KOPT-K1 (cell line): ENCODE measurements at regions not wholly inside any gene's neighbourhood (a gene's known extent, or its start where the extent isn't known, plus 50 kb on each side); places are given as distances from the start of the nearest gene placed in this dataset.

Experiments
- H3K27ac ChIP-seq: fragments of 200-600 bp; sonication (generic); 2 replicates; pipeline ENCODE4 v1.5.1; 2016; ENCODE audit warnings: antibody characterized with exemption, mild to moderate bottlenecking, low read depth, low read length; ENCODE audit not compliant: poor library complexity, severe bottlenecking
- H3K36me3 ChIP-seq: fragments of 200-600 bp; sonication (generic); 2 replicates; pipeline ENCODE4 v1.5.1; 2017; ENCODE audit warnings: antibody characterized with exemption, mild to moderate bottlenecking, low read length, moderate library complexity; ENCODE audit not compliant: insufficient read depth
- H3K9me3 ChIP-seq: fragments of 200-600 bp; sonication (generic); 2 replicates; pipeline ENCODE4 v1.5.1; 2017; ENCODE audit warnings: antibody characterized with exemption, low read length, mild to moderate bottlenecking; ENCODE audit not compliant: insufficient read depth, poor library complexity, severe bottlenecking

DNA sequence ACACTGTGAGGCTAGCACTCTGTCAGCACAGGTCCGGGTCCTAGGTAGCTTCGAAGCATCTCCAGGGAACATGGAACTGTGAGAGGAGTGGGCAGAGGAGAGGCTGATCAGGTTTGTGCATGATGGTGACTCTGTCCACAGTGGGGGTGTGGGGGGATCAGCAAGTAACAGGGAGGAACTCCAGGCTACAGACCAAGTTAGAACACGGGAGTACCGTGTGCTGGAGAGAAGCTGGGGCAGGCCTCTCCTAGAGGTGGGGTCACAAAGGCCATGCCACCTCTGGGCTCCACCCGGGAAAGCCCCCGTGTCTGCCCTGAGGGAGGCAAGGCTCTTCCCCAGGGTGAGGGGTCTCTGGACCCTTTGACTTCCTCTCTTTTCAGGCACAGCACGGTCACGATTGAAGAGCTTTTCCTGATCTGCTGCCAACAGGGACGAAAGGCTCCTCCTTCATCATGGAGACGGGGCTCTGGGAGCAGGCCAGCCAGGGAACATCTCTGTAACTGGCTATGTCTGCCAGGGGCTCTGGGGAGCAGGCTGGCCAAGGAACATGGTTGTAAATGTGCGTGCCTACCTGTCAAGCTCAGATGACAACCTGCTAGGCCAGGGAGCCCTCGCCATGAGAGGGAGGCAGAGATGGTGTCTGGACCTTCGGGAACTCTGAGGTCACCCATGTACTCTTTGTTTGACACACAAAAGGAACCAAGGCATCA, 1476.1 kb downstream of the BRD1 start:
- Histone ChIP-seq H3K36me3 (no peaks in the 10 kb centered on the region), H3K27ac (no peak overlapping the region), H3K9me3 (no peaks in the 10 kb centered on the region)

DNA sequence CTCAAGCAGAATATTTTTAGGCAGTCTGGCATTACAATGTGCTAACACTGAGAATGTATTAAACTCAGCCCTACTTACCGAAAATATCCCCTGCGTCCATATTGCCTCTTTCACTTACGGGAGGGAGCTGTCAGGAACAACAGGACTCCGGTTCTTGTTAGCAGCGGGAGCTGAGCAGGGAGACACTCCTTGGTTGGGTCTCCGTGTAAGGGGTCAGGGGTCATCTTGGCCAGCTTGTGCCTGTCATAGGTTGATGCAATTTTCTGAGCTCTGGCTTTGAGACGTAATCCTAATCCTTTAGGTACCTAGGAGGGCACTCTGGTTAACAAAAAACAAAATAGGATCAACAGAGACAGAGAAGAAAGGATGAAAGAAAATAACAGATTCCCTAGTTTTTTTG, 1477.2 kb downstream of the BRD1 start:
- Histone ChIP-seq H3K9me3 (no peaks in the 10 kb centered on the region), H3K27ac (no peak overlapping the region), H3K36me3 (no peaks in the 10 kb centered on the region)

DNA sequence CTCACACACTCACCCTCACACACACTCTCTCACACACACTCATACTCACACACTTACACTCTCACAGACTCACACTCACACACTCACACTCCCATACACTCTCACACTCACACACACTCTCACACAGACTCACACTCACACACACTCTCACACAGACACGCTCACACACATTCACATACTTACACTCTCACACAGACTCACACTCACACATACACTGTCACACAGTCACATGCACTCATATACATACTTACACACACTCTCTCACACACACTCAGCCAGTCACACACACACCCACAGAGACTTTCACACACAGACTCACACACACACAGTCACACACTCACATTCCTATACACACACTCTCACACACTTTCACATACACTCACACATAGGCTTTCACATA, 1478.8 kb downstream of the BRD1 start:
- H3K36me3 ChIP-seq, result no peaks in the 10 kb centered on the region
- H3K9me3 ChIP-seq, result no peaks in the 10 kb centered on the region
- H3K27ac ChIP-seq, result no peak overlapping the region

DNA sequence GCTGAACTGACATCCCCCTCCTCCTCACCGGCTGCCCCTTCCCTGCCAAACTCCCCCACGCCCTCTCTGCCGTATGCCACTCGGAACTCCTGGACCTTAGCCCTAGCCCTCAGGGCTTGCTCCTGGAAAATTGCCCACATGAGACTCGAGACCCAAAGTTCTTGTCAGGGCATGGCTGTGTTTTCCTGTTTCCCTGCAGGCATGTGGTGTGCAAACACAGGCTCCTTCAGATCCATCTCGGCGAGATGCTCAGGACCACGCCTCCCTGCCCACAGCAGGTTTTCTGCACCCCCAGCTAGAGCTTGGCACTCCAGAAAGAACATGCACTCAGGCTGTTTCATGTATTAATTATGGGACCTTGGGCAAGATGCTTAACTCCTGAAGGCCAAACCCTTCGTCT, 1480.4 kb downstream of the BRD1 start:
- Histone ChIP-seq H3K36me3 (no peaks in the 10 kb centered on the region), H3K27ac (no peak overlapping the region), H3K9me3 (no peaks in the 10 kb centered on the region)

DNA sequence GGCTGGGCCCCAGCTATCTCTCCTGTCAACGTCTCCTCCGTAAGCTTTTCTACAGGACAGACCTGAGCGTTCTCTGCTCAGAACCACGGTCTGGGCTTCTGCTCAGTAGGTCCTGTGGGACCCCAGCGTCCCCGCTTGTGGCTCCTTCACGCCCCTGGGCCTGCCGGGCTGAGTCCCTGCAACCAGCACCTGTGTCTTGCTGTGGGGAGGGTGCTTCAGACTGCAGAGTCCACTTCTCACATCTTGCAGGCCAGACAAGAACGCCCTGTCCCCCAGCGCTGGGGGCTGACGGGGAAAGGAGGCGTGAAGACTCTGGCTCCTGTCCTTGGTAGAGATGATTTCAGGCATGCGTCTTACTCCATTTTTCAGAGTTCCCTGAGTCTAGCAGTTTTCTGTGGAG, 1480.8 kb downstream of the BRD1 start:
- no peaks in the 10 kb centered on the region for H3K9me3 ChIP-seq
- H3K27ac ChIP-seq, result no peak overlapping the region
- no peaks in the 10 kb centered on the region for H3K36me3 ChIP-seq

DNA sequence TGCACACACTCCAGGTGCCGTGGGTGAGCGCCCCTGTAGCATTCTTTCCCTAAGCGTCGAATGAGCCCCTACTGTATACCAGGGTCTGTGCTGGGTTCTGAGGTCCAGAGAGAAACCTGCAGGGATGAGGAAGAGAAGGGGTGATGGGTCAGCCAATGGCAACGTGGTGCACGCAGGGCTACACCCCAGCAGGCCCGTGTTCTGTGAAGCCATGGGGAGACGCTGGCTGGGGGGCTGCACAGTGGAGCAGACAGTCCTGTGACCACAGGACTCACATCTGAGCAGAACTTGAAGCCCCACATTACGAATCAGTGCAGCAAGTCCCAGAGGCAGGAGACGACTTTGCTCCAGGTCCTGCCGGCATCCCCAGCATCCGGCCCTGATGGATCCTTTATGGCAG, 1481.4 kb downstream of the BRD1 start:
- H3K9me3 ChIP-seq, result no peaks in the 10 kb centered on the region
- H3K36me3 ChIP-seq, result no peaks in the 10 kb centered on the region
- no peak overlapping the region for H3K27ac ChIP-seq

DNA sequence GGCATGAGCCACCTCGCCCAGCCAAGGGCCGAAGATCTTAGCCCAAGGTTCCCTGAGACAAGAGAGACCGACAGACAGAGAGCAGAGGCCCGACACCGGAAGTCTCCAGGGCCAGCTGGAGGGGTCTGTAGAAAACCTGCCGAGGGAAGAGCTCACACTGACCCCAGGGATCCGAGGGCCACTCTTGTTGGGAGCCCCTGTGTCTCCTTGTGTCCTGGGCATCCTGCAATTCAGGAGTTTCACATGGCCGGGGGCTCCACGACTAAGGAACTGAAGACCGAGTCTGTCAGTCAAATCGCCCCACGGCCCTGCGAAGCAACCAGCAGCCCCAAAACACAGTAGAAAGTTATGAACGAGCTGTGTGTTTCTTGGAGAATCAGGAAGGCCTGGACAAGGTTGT, 1482.0 kb downstream of the BRD1 start:
- Histone ChIP-seq H3K9me3 (no peaks in the 10 kb centered on the region), H3K27ac (no peak overlapping the region), H3K36me3 (no peaks in the 10 kb centered on the region)

DNA sequence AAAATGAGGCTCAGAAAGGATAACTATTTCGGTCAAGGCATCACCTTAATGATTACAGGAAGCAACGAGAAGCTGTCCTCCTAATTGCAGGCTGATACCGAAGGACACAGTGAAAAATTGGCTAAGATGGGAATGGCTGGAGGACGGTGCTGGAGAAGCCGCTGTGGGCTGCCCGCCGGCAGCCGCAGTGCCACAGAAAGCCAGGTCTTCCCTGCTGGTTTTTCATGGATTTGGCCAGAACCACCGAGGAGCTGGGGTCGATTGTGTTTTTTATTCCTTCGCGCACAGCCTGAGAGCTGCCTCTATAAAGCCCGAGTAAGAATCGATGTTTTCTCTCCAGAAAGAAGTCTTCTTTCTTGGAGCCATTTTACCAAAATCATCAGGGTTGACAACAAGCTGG, 1484.2 kb downstream of the BRD1 start:
- no peaks in the 10 kb centered on the region for H3K36me3 ChIP-seq
- H3K9me3 ChIP-seq, result no peaks in the 10 kb centered on the region
- H3K27ac ChIP-seq, result no peak overlapping the region

DNA sequence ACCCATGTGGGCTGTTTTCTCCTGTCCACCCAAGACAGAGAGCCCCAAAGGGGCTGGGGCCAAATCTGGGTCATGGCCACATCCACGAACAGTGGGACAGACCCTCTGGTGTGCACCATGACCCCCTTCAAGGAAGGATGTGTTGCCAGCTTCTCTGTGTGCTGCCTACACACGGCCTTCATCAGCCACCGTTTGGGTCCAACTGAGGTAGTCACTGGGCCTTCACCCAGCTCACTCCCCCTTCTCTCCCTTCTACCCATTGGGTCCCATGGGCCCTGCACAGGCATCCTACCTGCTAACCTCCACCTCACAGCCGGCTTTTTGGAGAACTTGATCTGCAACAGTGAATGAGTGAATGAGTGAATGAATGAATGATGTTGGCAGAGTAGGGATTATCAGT, 1484.9 kb downstream of the BRD1 start:
- Histone ChIP-seq H3K9me3 (no peaks in the 10 kb centered on the region), H3K36me3 (no peaks in the 10 kb centered on the region), H3K27ac (no peak overlapping the region)

DNA sequence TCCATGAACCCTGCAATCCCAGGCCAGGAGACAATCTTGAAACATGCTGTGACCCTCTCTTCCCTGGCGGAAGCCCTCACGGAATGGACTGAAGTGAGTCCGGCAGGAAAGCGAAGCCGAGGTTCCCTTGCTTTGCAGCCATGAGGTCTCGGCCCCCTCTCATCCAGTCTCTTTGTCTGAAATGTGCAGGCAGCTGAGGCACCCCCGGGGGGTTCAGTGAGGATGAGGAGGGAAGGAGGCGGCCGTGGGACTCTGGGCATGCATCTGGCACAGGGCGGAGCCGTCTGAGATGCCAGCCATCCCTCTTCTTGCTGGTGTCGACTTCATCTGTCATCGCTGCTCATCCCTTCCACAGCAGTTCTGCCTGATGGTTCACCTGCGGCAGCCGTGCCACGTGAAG, 1485.7 kb downstream of the BRD1 start:
- Histone ChIP-seq H3K27ac (no peak overlapping the region), H3K9me3 (no peaks in the 10 kb centered on the region), H3K36me3 (no peaks in the 10 kb centered on the region)

DNA sequence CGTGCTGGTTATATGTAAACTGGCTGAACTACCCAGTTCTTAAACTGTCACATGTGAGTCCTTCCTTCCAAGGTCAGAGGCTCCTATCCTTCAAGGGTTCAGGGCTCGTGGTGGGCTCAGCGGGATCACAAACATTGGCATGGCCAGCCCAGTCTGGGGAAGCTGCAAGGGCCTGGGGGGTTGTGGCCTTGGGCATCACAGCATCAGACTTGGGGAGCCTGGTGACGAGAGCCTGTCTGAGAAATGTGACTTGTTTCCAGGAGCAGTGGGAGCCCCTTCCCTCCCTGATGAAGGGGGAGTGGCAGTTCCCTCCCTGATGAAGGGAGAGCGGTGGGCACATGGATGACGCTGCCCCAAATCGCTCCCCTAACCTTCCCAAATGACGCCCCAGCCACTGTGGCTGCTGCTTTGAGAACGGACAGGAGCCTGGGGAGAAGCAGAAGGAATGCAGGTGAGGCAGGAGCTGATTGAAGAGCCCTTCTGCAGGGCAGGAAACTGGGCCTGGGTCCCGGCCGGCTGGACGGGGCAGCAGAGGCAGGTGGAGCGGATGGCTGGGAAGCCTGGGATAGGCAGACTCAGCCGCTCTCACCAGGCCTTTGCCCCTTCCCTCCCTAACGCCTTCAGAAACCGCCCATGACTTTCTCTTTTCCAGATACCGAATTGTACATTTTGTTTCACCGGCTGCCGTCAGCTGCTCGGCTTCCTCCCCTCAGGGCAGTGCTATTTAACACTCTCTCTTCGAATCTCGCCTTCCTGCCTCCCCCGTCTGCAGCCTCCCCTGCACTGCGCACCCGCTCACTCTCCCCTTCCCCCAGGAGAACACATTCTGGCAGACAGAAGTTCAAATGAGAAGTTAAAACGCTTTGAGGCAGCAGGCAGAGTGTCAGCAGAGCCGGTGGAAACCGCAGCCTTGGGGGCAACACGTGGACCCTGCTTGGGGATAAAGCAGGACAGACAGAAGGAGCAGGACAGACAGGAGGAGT, 1486.7 kb downstream of the BRD1 start:
- Histone ChIP-seq H3K9me3 (no peaks in the 10 kb centered on the region), H3K27ac (no peak overlapping the region), H3K36me3 (no peaks in the 10 kb centered on the region)

DNA sequence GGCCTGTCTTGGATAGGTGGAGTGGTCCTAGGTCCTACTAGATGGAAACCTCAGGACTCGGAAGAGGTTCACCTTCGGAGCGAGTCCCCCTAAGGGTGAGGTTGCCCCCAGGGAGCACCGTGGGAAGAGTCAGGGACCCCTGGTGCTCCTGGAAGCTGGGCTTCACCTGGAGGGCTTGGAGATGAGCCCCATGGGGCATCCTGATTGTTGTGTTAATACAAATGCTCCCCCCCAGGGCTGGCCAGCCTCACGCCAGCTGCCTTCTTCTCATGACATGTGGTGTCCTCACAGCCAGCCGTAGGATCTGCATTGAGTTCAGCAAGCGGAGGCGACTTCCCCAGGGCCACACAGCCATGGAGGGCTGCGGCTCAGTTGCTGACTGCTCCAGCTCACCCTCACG, 1487.5 kb downstream of the BRD1 start:
- Histone ChIP-seq H3K9me3 (no peaks in the 10 kb centered on the region), H3K36me3 (no peaks in the 10 kb centered on the region), H3K27ac (no peak overlapping the region)

DNA sequence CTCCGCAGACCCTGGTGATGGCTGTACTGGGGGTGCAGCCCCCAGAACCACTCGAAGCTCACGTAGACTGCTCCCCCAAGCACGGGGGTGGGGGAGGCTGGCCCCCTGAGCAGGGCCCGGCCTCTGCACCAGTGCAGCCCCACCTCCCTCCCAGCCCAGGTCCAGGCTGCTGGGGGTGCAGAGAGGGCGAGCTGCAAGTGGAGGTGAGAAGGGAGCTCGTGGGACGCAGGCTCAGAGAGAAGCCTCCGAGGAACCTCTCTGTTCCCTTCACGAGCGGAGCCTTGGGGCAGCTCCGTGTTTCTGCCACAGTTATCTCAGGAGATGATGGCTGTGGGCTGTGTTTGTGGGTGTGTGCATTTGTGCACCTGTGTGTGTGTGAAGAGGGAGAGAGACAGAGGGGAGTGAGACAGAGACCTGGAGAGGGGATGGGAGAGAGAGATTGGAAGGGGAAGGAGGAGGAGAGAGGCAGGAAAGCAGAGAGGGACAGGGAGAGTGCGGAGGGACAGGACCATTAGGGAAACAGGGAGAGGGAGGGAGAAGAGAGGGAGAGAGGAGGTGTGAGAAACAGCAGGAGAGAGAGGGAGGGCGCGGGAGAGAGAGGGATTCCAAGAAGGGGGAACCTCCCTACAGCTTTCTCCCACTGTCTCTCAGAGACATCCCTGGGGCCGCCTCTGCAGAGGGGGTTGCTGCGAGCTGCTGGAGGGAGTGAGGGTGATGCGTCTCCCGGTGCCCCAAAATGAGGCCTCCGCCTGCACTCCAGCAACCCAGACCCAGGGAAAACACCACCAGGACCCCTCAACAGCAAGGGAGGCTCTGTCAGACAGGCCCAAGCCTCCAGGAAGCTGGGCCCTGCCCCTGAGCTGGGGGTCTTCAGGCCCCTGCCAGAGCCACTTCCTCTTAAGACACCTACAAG, 1488.6 kb downstream of the BRD1 start:
- no peaks in the 10 kb centered on the region for H3K36me3 ChIP-seq
- H3K27ac ChIP-seq, result no peak overlapping the region
- no peaks in the 10 kb centered on the region for H3K9me3 ChIP-seq

DNA sequence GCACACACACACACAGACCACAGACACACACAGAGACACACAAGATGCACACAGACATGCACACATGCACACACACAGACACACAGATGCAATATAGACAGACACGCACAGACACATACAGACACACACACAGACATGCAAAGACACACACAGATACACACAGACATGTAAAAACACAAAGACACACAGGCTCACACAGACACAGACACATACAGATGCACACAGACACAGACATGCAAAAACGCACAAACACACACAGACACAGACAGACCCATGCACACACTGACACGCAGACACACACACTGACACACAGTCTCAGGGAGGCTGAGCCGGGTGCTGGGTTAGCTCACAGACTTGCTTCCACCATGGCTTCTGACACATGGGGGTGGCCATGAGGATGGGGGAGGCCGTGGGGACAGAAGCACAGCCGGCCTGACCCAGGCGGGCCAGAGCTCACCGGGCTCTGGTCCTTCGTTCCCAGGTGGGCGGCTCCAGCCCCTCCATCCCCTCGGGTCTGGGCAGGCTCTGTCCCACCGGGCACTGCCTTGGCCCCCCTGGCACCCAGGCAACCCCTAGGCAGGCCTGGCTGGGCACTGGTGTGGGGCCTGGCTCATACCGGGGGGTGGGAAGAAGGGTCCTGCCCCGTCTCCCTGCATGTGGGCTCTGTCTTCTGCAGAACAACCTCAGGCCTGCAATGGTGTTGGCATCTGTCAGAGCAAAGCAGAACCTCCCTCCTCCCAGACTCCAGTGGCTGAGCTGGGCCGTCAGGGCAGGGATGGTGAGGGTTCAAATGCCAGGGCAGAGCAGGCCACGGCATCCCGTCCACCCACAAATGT, 1489.5 kb downstream of the BRD1 start:
- no peak overlapping the region for H3K27ac ChIP-seq
- H3K9me3 ChIP-seq, result no peaks in the 10 kb centered on the region
- no peaks in the 10 kb centered on the region for H3K36me3 ChIP-seq
